ENCODE measurements at regions not wholly inside any gene's neighbourhood (a gene's known extent, or its start where the extent isn't known, plus 50 kb on each side); places are given as distances from the start of the nearest gene placed in this dataset.

DNA sequence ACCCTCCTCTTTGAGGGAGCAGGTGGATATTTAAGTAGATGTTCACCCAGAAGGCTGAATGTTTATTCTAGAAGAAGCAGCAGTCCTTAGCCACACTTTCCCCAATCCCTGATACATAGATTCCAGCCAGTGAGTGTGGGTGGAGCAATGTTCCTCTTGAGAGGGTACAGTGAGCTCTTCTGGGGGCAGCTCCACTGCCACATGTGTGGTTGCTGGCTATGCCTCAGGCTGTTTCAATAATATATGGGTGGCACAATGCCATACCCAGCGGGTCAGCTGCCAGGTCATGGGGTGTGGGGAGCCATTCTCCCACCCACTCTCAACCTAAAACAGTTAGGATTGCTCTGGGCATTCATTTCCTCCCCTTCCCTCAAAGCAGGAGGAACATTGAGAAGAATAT is 61.6 kb upstream of the DAB2 start:
- TF ChIP-seq, protein P1, sequence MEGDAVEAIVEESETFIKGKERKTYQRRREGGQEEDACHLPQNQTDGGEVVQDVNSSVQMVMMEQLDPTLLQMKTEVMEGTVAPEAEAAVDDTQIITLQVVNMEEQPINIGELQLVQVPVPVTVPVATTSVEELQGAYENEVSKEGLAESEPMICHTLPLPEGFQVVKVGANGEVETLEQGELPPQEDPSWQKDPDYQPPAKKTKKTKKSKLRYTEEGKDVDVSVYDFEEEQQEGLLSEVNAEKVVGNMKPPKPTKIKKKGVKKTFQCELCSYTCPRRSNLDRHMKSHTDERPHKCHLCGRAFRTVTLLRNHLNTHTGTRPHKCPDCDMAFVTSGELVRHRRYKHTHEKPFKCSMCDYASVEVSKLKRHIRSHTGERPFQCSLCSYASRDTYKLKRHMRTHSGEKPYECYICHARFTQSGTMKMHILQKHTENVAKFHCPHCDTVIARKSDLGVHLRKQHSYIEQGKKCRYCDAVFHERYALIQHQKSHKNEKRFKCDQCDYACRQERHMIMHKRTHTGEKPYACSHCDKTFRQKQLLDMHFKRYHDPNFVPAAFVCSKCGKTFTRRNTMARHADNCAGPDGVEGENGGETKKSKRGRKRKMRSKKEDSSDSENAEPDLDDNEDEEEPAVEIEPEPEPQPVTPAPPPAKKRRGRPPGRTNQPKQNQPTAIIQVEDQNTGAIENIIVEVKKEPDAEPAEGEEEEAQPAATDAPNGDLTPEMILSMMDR (IDR thresholded peaks at IDR 0.05), result no peak
- TF ChIP-seq POLR2AphosphoS5 (IDR thresholded peaks at IDR 0.05) (no peak), POLR2A (IDR thresholded peaks at IDR 0.05) (no peak), EP300 (IDR thresholded peaks at IDR 0.05; ENCODE audit: low read depth) (no peak)

Measured in transverse colon (tissue), 4 donors.